ENCODE measurements at regions not wholly inside any gene's neighbourhood (a gene's known extent, or its start where the extent isn't known, plus 50 kb on each side); places are given as distances from the start of the nearest gene placed in this dataset.
"Not testable (repeated sequence)": the region's sequence is repeated elsewhere in the genome, so short reads cannot be mapped to it uniquely, and the experiment has no call there.

GRCh38 chr3:87761795-87762194, 297.0 kb downstream of the CGGBP1 start:
- Mint-ChIP-seq H3K27me3 (peaks cover 3% of the 10 kb centered on the region), H3K9me3 (no peaks in the 10 kb centered on the region), H3K36me3 (ENCODE audit: low read depth) (no peaks in the 10 kb centered on the region), H3K27ac (no peak overlapping the region), H3K4me3 (no peak overlapping the region), H3K4me1 (no peaks in the 10 kb centered on the region)
- no peak for ATAC-seq (replicated peaks)

- no peak overlapping the region for H3K27ac Mint-ChIP-seq
- peaks cover 3% of the 10 kb centered on the region for H3K27me3 Mint-ChIP-seq
- ATAC-seq (replicated peaks), result no peak
- H3K36me3 Mint-ChIP-seq (ENCODE audit: low read depth), result no peaks in the 10 kb centered on the region
- no peaks in the 10 kb centered on the region for H3K4me1 Mint-ChIP-seq
- H3K9me3 Mint-ChIP-seq, result no peaks in the 10 kb centered on the region
- no peak overlapping the region for H3K4me3 Mint-ChIP-seq
Measured at GRCh38 chr3:87761341-87761740, 297.5 kb downstream of the CGGBP1 start.

- no peak for ATAC-seq (replicated peaks)
- no peaks in the 10 kb centered on the region for H3K9me3 Mint-ChIP-seq
- H3K27ac Mint-ChIP-seq, result no peak overlapping the region
- H3K36me3 Mint-ChIP-seq (ENCODE audit: low read depth), result no peaks in the 10 kb centered on the region
- no peaks in the 10 kb centered on the region for H3K4me1 Mint-ChIP-seq
- H3K4me3 Mint-ChIP-seq, result no peak overlapping the region
- H3K27me3 Mint-ChIP-seq, result peaks cover 12% of the 10 kb centered on the region
Measured at GRCh38 chr3:87756616-87757015, 302.2 kb downstream of the CGGBP1 start.

- Mint-ChIP-seq H3K4me3 (no peak overlapping the region), H3K4me1 (no peaks in the 10 kb centered on the region), H3K9me3 (no peaks in the 10 kb centered on the region), H3K27ac (no peak overlapping the region), H3K36me3 (ENCODE audit: low read depth) (no peaks in the 10 kb centered on the region), H3K27me3 (peaks cover 15% of the 10 kb centered on the region)
- no peak for ATAC-seq (replicated peaks)
Measured at GRCh38 chr3:87755852-87756251, 303.0 kb downstream of the CGGBP1 start.

GRCh38 chr3:87742250-87742649, 316.6 kb downstream of the CGGBP1 start:
- Mint-ChIP-seq H3K27ac (no peak overlapping the region), H3K4me3 (no peak overlapping the region), H3K4me1 (no peaks in the 10 kb centered on the region), H3K9me3 (peaks cover 18% of the 10 kb centered on the region), H3K27me3 (peaks cover 10% of the 10 kb centered on the region), H3K36me3 (ENCODE audit: low read depth) (no peaks in the 10 kb centered on the region)
- ATAC-seq (replicated peaks), result no peak

- not testable (repeated sequence) for H3K4me3 Mint-ChIP-seq; H3K36me3 Mint-ChIP-seq (ENCODE audit: low read depth); H3K27ac Mint-ChIP-seq; H3K4me1 Mint-ChIP-seq; H3K27me3 Mint-ChIP-seq; ATAC-seq (replicated peaks)
- H3K9me3 Mint-ChIP-seq, result peaks cover 18% of the 10 kb centered on the region
Measured at GRCh38 chr3:87740894-87741293, 317.9 kb downstream of the CGGBP1 start.

DNA sequence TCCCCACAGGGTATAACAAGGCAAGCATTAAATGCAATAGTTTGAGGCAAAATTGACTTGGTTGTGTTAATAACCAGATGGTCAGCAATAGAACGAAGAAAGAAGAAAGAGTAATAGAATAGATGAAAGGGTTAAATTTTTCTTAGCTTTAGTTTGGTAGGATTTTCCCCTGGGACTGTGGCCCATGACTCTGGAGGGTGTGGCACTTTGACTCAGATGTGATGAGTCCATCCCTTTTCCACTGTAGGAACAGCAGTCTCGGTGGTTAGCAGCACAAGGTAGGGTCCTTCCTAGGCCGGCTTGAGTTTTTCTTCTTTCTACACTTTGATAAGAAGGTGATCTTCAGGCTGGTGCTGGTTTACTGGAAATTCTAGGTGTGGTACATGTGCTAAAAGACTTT, 321.0 kb downstream of the CGGBP1 start:
- H3K36me3 Mint-ChIP-seq (ENCODE audit: low read depth); H3K4me1 Mint-ChIP-seq; H3K27ac Mint-ChIP-seq; ATAC-seq (replicated peaks); H3K27me3 Mint-ChIP-seq; H3K4me3 Mint-ChIP-seq: not testable (repeated sequence)
- H3K9me3 Mint-ChIP-seq, result peaks cover 17% of the 10 kb centered on the region

GRCh38 chr3:87733671-87734367, 325.0 kb downstream of the CGGBP1 start:
- Mint-ChIP-seq H3K27me3 (peaks cover 3% of the 10 kb centered on the region), H3K4me3 (no peak overlapping the region), H3K36me3 (ENCODE audit: low read depth) (no peaks in the 10 kb centered on the region), H3K4me1 (no peaks in the 10 kb centered on the region), H3K9me3 (no peaks in the 10 kb centered on the region), H3K27ac (no peak overlapping the region)
- ATAC-seq (replicated peaks), result no peak

DNA sequence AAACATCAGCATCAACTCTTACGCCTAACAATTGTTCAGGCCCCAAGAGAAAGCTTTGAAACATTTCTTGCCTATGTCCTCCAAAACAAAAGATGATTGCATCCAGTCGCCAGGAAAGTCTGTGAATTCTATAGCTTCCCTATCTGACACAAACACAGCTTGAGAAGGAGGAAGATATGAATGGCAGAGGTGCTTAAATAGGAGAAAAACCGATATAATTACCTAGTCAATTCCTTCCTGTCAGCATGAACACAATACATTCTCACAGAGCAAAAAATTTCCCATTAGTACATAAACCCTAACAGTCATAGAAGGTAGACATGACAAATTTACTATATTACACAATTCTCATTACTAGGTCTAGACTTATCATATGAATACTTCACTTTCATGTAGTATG, 326.5 kb downstream of the CGGBP1 start:
- Mint-ChIP-seq H3K27ac (no peak overlapping the region), H3K27me3 (peaks cover 3% of the 10 kb centered on the region), H3K4me1 (no peaks in the 10 kb centered on the region), H3K4me3 (no peak overlapping the region), H3K9me3 (no peaks in the 10 kb centered on the region), H3K36me3 (ENCODE audit: low read depth) (no peaks in the 10 kb centered on the region)
- no peak for ATAC-seq (replicated peaks)

DNA sequence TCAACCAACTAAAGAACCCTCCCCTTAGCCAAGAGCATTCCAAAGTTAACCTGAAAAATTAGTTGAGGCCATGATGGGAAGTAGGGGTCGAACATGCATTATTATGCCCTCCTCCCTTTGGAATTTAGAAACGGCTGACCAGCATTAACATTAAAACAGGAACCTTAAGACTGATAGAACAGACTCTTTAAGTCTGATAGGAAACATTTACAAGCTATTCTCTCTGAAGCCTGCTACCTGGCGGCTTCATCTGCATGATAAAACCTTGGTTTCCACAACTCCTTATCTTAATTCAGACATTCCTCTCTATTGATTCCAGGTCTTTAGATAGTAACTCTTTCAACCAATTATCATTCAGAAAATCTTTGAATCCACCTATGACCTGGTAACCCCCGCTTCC, 331.0 kb downstream of the CGGBP1 start:
- no peak overlapping the region for H3K27ac Mint-ChIP-seq
- no peak for ATAC-seq (replicated peaks)

GRCh38 chr3:87719060-87719459, 339.7 kb downstream of the CGGBP1 start:
- Mint-ChIP-seq H3K4me1 (no peaks in the 10 kb centered on the region), H3K9me3 (no peaks in the 10 kb centered on the region), H3K36me3 (ENCODE audit: low read depth) (no peaks in the 10 kb centered on the region), H3K27ac (no peak overlapping the region), H3K27me3 (peaks cover 3% of the 10 kb centered on the region), H3K4me3 (no peak overlapping the region)
- ATAC-seq (replicated peaks), result no peak

More for the DNA sequence above, 331.0 kb downstream of the CGGBP1 start:
- H3K4me3 Mint-ChIP-seq, result no peak overlapping the region
- no peaks in the 10 kb centered on the region for H3K36me3 Mint-ChIP-seq (ENCODE audit: low read depth)
- H3K4me1 Mint-ChIP-seq, result no peaks in the 10 kb centered on the region
- peaks cover 8% of the 10 kb centered on the region for H3K27me3 Mint-ChIP-seq
- H3K9me3 Mint-ChIP-seq, result no peaks in the 10 kb centered on the region

DNA sequence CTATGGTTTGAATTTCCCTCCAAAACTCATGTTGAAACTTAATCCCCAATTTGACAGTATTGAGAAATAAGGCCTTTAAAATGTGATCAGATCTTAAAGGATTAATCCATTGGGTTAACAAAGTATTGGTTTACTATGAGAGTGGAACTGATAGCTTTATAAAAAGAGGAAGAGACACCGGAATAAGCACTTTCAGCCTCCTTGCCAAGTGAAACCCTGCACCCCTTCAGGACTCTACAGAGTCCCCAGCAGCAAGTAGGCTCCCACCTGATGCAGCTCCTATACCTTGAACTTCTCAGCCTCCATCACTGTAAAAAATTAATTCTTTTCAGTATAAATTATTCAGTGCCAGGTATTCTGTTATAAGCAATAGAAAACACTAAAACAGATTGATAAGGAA, 348.3 kb downstream of the CGGBP1 start:
- H3K27me3 Mint-ChIP-seq, result peaks cover 3% of the 10 kb centered on the region
- ATAC-seq (replicated peaks), result no peak
- no peaks in the 10 kb centered on the region for H3K36me3 Mint-ChIP-seq (ENCODE audit: low read depth)
- H3K4me1 Mint-ChIP-seq, result no peaks in the 10 kb centered on the region
- peaks cover 10% of the 10 kb centered on the region for H3K9me3 Mint-ChIP-seq
- no peak overlapping the region for H3K27ac Mint-ChIP-seq
- H3K4me3 Mint-ChIP-seq, result no peak overlapping the region

GRCh38 chr3:87710028-87710427, 348.8 kb downstream of the CGGBP1 start:
- Mint-ChIP-seq H3K27ac (no peak overlapping the region), H3K4me3 (no peak overlapping the region), H3K27me3 (peaks cover 3% of the 10 kb centered on the region), H3K36me3 (ENCODE audit: low read depth) (no peaks in the 10 kb centered on the region), H3K4me1 (no peaks in the 10 kb centered on the region), H3K9me3 (peaks cover 10% of the 10 kb centered on the region)
- ATAC-seq (replicated peaks), result no peak

DNA sequence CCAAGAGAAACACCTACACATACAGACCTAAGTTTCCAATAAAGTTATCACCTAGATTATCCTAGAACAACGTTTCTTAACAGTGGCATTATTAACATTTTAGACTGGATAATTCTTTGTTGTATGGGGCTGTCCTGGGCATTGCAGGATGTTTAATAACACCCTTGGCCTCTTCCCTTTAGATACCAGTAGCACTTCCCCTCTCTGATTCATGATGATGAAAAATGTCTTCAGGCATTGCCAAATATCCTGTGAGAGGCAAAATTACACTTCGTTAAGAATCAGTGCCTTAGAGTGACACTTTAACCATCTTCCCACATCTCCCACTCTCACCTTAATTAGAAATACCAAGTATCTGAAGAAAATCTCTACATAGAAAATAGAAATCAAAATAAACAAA, 352.6 kb downstream of the CGGBP1 start:
- ATAC-seq (replicated peaks), result no peak
- Mint-ChIP-seq H3K4me3 (no peak overlapping the region), H3K27ac (no peak overlapping the region), H3K27me3 (peaks cover 3% of the 10 kb centered on the region), H3K9me3 (peaks cover 10% of the 10 kb centered on the region), H3K36me3 (ENCODE audit: low read depth) (no peaks in the 10 kb centered on the region), H3K4me1 (no peaks in the 10 kb centered on the region)

GRCh38 chr3:87702600-87702999, 356.2 kb downstream of the CGGBP1 start:
- no peak overlapping the region for H3K27ac Mint-ChIP-seq
- H3K4me1 Mint-ChIP-seq, result no peaks in the 10 kb centered on the region
- peaks cover 3% of the 10 kb centered on the region for H3K27me3 Mint-ChIP-seq
- H3K9me3 Mint-ChIP-seq, result peaks cover 10% of the 10 kb centered on the region
- no peak for ATAC-seq (replicated peaks)
- H3K36me3 Mint-ChIP-seq (ENCODE audit: low read depth), result no peaks in the 10 kb centered on the region
- no peak overlapping the region for H3K4me3 Mint-ChIP-seq

All from activated T-helper 17 cell treated with anti-CD3 and anti-CD28 coated beads, Interleukin-2, amount 50 U/mL, for 72 hours (primary cell).